NT2/D1 (cell line): ENCODE measurements at regions not wholly inside any gene's neighbourhood (a gene's known extent, or its start where the extent isn't known, plus 50 kb on each side); places are given as distances from the start of the nearest gene placed in this dataset.

Source experiments
- SUZ12 ChIP-seq: IDR thresholded peaks from 2 replicates; pipeline ENCODE4 v1.6.1; 2011; ENCODE audit not compliant: insufficient read length, insufficient read depth; ENCODE audit errors: extremely low read depth
- YY1 ChIP-seq: IDR thresholded peaks from 2 replicates; pipeline ENCODE4 v1.6.1; 2011; ENCODE audit not compliant: insufficient read length, insufficient read depth
- ZNF274 ChIP-seq: IDR thresholded peaks from 2 replicates; pipeline ENCODE4 v1.6.1; 2011; ENCODE audit warnings: mild to moderate bottlenecking, low read depth, low read length

DNA sequence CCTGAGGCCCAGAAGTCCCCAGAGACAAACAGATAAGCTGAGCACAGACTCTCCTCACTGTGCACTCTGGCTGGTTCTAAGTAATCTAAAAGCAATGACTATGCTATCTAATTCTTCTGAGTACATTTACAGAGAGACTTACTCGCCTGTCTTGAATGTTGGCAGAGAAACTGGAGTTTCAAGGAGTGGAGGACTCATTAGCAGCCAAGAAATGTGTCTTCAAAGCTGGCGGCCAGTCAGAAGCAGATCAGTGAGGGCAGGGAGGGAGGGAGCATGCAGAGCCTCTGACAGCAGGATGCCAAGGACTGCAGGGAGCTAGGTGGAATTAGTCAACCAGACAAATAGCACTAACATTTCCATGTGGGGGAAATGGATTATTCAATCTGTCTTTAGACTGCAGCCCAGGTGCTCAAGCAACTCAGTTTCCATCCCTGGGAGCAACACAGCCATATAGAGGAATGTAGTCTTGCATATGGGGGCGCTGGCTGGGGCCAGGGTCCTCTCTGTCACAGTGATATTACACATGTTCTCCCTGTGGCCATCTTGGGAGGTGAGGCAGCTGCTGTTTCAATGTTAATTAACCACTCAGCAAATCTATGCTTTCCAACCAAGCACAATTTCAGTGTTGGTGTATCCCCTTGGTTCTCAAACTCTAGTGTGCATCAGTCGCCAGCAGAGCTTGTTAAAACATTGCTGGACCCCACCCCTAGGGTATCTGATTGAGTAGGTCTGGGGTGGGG, 97.9 kb downstream of the CCNA1 start:
- TF ChIP-seq ZNF274 (no peak), YY1 (no peak), SUZ12 (no peak)
